ENCODE measurements at regions not wholly inside any gene's neighbourhood (a gene's known extent, or its start where the extent isn't known, plus 50 kb on each side); places are given as distances from the start of the nearest gene placed in this dataset.

DNA sequence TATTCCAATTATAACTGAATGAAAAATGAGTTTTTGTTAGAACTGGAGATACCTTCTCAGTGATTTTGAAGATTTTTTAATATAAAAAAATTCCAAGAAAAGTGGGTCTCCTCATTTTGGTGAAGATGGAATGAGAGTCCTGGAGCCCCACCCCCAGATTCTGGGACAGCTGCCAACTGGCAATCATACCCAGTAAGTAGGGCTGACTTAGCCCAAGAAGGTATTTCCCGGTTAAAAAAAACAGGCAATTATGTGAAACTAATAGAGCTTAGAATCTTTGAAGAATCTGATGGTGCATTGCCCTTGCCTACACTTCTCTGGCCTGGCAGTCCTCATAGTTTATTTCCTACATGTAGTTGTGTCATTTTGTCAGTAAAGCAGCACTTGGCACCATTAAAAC lies 52.8 kb upstream of the VWDE start:
- no peak for DNase-seq (ENCODE audit: low spot score)

DNA sequence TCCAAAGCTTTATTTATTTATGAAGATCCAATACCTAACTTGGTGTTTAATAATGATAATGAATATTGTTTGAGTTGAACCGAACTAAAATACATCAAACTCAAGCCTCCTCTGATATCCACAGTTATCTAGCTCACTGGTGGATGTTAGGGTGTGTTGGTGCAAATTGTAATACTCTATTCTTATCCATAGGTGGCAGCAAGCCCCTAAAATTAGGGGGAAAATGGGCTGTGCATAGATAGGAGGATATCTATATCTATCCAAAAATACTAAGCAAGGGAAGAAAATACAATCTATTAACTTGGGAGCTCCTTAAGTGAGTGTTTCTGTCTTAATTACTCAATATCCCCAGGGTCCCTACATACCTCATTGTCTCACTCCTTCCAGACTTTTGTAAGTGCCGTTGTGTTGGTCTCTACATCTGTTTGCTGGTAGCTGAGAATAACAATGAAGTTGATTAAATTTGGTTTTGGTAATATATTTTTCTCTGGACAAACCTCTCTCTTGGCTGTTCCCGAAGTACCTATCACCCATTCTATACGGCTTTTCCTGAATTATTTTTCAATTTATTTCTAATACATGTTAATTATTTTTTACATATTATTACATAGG lies 55.0 kb upstream of the VWDE start:
- DNase-seq (ENCODE audit: low spot score): peak; percentile 36

- DNase-seq (ENCODE audit: low spot score): no peak
These were observed 64.2 kb upstream of the VWDE start for GRCh38 chr7:12467837-12468236.

DNA sequence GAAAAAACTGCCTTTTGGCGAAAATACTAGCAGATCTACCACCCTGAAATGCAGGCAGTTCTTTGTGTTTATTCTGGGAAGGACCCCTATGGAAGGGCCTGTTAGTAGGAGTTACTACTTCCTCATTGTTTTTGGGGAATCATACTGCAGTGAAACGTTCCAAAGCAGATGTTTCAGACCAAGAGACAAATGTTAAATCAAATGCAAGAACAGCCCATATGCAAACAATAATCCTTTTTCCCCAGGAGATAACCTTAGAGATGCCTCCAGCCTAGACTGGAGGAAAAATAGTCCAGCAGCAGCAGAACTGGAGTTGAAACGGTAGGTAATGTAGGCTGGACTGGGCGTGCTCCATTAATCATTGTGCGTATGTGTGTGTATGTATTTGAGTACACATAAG lies 65.9 kb upstream of the VWDE start:
- no peak for DNase-seq (ENCODE audit: low spot score)

DNA sequence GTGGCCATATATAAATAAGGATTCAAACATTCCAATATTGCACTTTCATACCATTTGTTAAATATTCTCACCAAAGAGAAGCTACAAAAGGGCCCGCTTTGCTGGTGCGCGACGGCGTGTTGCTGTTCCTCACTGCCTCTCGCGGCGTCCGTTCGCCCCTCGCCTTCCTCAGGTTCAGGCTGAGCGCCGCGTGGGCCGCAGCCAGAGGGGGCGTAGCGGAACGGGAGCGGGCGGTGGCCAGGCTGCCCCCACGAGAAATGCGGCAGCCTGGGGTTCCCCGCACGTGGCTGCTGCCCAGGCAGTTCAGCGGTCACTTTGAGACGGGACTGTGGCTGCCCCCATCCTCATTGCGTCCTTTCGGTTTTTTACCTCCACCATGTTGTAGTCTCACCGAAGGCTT lies 67.3 kb upstream of the VWDE start:
- no peak for DNase-seq (ENCODE audit: low spot score)

- DNase-seq (ENCODE audit: low spot score): no peak
These were observed 70.4 kb upstream of the VWDE start for GRCh38 chr7:12474035-12474434.

GRCh38 chr7:12475362-12476063 lies 71.8 kb upstream of the VWDE start:
- DNase-seq (ENCODE audit: low spot score): no peak

GRCh38 chr7:12477620-12478019 lies 74.0 kb upstream of the VWDE start:
- no peak for DNase-seq (ENCODE audit: low spot score)

- no peak for DNase-seq (ENCODE audit: low spot score)
These were observed 78.1 kb upstream of the VWDE start for GRCh38 chr7:12481722-12482121.

DNA sequence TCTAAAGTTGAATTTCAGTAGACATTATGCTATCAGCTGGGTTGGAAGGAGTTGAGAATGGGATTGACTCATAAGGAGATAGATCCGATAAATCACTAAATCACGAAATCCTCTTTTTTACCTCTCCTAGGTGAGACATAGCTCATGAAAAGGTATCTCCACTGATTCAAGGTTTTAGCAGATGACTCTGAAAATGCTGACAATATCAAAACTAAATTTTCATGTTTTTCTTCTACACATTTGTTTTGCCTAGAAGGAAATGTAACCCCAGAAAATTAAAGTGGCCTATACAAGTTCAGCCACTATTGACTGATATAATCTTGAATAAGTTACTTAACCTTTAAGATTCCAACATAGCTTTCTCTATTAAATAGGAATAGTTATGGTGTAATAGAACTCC lies 82.2 kb upstream of the VWDE start:
- no peak for DNase-seq (ENCODE audit: low spot score)

GRCh38 chr7:12488341-12488740 lies 82.2 kb upstream of the SCIN start:
- DNase-seq (ENCODE audit: low spot score): no peak

DNA sequence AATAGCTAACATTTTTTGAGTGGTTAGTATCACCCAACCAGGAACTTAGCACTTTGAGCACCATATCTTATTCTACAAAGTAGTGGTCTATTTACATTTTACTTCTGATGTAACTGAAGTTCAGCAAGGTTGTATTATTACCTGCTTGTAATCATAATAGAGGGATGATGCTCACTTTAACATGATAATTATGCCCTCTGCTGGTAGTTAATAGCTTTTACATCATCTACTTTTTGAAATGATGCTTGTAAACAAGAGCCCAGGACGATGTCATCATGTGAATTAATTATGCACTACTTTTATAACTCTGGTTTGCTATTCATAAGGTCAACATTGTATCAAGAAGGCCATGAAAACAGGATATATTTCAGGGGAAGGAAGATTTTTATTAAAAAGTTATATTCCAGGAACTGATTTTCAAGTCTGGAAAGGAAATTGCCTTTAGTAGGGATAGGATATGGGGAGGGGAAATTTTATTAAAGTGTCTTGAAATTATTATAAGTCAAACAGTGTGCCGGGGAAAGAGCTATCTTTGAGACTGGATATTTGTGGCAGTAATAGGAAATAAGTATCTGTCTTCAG lies 80.3 kb upstream of the SCIN start:
- DNase-seq (ENCODE audit: low spot score): peak; percentile 29

DNA sequence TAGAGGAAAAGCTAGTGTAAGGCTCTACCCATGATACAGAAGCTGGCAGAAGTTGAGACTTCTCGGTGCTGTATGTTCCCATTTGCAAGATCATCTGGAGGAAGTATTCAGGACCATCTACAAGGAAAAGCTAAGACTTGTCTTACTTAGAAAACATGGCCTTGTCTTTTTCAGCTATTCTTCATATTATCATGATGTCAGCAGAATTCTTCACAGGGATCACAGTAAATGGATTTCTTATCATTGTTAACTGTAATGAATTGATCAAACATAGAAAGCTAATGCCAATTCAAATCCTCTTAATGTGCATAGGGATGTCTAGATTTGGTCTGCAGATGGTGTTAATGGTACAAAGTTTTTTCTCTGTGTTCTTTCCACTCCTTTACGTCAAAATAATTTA lies 79.6 kb upstream of the SCIN start:
- no peak for DNase-seq (ENCODE audit: low spot score)

- no peak for DNase-seq (ENCODE audit: low spot score)
These were observed 79.0 kb upstream of the SCIN start for GRCh38 chr7:12491526-12491925.

- DNase-seq (ENCODE audit: low spot score): no peak
These were observed 77.1 kb upstream of the SCIN start for GRCh38 chr7:12493407-12493806.

GRCh38 chr7:12493863-12494686 lies 76.4 kb upstream of the SCIN start:
- DNase-seq (ENCODE audit: low spot score): no peak

DNA sequence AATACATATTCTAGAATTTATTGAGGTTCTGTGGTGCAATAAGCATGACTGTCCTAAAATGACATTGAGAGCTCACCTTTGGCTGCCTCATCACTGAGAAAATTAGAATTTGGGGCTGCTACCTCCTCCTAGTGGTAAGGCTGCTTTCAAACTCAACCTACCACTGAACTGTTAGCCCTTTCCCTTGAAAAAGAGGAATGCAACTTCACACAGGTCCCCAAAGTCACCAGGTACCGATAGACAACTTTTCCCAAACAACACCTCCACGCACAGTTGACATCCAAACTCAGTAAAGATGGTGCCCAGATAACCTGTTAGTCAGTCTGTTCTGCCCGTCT lies 75.9 kb upstream of the SCIN start:
- DNase-seq (ENCODE audit: low spot score): no peak

DNA sequence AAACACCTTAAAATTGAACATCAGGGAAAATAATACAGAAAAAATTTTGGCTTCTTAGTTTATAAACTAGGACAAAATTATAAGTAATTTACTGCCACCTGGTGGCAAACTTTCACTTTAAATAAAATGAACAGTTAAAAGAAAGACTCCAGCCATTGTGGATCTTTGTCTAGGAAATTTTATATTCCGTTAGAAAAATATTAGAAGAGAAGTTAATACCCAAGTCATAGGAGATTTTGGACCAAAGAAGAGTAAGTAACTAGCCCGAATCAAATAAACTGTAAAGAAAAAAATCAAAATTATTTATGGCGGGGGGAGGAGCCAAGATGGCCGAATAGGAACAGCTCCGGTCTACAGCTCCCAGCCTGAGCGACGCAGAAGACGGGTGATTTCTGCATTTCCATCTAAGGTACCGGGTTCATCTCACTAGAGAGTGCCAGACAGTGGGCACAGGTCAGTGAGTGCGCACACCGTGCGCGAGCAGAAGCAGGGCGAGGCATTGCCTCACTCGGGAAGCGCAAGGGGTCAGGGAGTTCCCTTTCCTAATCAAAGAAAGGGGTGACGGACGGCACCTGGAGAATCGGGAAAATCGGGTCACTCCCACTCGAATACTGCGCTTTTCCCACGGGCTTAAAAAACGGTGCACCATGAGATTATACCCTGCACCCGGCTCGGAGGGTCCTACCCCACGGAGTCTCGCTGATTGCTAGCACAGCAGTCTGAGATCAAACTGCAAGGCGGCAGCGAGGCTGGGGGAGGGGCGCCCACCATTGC lies 73.4 kb upstream of the SCIN start:
- DNase-seq (ENCODE audit: low spot score): peak; percentile 46

DNA sequence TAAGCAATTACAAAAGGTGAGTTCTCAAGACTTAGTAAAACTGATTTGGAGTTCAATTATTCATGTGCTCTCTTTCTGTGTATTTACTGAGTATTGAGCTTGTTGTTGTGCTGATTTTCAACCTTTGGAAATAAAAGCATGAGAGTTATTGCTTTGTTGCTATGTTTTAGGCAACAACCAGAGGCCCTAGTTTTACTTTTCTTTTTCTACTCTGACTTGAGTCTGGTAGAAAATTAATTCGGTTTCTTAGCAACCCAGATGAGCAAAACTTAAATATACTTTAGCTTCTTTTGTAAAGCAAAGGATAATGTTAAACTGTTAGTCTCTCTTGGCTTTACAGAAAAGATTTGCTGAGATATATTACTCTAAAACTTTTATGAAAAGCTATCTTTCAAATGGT lies 66.4 kb upstream of the SCIN start:
- DNase-seq (ENCODE audit: low spot score): no peak

DNA sequence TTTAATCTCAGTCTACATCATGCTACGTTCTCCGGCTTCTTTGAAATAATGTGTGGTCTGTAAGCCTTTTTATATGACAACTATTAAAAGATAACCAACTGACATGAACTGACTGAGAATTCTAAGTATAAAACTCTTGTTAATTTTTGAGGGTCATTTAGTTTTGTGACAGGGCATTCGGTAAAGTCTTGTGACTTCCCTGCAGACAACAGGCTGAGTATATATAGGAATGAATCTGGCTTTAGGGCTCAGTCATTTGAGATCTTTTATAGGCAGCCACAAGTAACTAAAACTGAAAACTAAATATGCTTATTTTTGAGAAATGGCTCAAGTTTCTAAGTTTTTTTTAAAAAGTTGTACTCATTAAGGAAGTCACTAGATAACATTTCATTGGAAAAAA lies 62.5 kb upstream of the SCIN start:
- DNase-seq (ENCODE audit: low spot score): no peak

GRCh38 chr7:12508554-12508953 lies 62.0 kb upstream of the SCIN start:
- no peak for DNase-seq (ENCODE audit: low spot score)

DNA sequence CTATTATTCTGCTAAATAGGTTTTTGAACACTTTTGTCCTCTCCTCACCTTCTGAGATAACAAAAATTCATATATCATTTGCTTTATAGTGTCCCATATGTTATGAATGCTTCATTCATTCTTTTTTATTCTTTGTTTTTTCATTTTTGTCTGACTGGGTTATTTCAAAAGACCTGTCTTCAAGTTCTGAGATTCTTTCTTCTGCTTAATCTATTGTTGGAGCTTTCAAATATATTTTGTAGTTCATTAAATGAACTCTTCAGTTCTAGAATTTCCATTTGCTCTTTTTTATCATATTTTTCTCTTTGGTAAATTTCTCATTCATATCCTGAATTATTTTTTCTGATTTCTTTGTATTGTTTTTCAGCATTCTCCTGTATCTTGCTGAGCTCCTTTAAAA lies 53.1 kb upstream of the SCIN start:
- no peak for DNase-seq (ENCODE audit: low spot score)
